Fibroblast of skin of right biceps (primary cell): ENCODE measurements at regions not wholly inside any gene's neighbourhood (a gene's known extent, or its start where the extent isn't known, plus 50 kb on each side); places are given as distances from the start of the nearest gene placed in this dataset.
A peak's percentile ranks its signal among the peaks of the same experiment; 100 is the strongest.

Source experiments
- DNase-seq: peaks from one replicate; pipeline ENCODE4 v3.0.0-alpha.2; 2013

DNA sequence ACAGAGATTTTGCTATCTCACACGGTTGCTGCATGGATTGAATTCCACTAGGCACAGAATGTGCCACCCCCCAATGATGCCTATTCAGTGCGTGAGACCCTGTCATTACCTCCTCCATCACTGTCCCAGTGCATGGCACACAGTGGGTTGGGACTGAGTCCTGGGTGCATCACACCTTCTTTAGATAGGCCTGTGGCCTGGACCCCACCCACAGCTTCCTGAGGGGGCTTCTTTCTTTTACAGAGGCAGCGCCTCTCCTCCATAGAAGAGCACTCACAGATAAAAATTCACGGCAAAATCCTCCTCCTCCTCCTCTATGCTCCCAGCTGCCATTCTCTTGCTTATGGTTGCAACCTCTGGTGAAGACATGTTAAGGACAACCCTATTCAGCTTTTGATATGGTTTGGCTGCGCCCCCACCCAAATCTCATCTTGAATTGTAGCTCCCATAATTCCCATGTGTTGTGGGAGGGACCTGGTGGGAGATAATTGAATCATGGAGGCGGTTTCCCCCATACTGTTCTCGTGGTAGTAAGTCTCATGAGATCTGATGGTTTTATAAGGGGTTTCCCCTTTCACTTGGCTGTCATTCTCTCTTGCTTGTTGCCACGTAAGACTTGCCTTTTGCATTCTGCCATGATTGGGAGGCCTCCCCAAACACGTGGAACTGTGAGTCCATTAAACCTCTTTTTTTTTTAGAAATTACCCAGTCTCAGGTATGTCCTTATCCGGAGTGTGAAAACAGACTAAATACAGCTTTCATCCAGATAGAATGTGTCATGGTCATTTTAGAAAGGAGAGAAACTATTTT lies 147.6 kb downstream of the KLF13 start:
- no peak for DNase-seq

GRCh38 chr15:31476236-31476810 lies 149.7 kb downstream of the KLF13 start:
- no peak for DNase-seq

- no peak for DNase-seq
Observed at GRCh38 chr15:31476866-31477265, 150.2 kb downstream of the KLF13 start.

GRCh38 chr15:31477301-31477700 lies 150.7 kb downstream of the KLF13 start:
- no peak for DNase-seq

GRCh38 chr15:31477851-31478701 lies 151.4 kb downstream of the KLF13 start:
- no peak for DNase-seq

DNA sequence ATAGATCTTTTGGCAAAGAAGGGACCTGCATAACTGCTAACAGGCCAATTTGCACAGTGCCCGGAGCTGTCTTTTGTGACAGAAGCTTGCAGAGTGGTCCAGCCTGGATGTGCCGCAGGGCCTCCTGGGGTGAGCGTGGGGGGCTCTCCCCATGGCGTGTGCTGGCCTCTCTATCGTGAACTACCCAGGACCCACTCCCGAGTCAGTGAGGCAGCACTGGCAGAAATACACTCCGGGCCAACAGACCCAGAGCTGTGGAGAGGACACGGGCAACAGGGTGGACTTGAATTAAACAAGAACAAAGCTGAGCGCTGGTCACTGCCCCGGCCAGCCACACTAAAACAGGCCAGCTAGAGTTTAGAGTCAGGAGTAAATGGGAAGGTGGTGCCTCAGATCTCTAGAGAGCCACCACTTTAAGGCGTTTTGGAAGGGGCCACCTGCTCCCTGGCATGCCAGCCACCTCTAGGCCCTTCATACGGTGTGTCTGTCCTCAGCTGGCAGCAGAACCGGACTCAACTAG lies 152.1 kb downstream of the KLF13 start:
- DNase-seq = no peak

- no peak for DNase-seq
Observed at GRCh38 chr15:31480356-31481025, 153.9 kb downstream of the KLF13 start.

DNA sequence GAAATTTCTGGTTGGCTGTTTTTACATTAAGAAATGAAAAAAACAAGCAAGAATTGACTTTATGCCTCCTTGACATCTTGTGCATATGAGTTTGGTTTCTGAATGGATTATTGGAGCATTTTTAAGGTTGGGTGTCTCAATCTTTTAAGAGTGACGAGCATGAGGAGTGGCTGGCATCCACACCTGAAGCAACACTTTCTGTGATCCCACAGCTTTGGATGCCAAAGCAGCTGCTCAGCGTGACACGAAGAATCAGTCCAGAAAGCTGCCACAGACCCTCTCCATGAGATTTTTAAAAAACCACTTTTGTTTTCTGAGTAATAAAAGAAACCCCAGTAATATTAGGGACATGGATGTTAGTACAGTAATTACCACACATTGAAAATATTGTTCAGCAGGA lies 154.5 kb downstream of the KLF13 start:
- no peak for DNase-seq

DNA sequence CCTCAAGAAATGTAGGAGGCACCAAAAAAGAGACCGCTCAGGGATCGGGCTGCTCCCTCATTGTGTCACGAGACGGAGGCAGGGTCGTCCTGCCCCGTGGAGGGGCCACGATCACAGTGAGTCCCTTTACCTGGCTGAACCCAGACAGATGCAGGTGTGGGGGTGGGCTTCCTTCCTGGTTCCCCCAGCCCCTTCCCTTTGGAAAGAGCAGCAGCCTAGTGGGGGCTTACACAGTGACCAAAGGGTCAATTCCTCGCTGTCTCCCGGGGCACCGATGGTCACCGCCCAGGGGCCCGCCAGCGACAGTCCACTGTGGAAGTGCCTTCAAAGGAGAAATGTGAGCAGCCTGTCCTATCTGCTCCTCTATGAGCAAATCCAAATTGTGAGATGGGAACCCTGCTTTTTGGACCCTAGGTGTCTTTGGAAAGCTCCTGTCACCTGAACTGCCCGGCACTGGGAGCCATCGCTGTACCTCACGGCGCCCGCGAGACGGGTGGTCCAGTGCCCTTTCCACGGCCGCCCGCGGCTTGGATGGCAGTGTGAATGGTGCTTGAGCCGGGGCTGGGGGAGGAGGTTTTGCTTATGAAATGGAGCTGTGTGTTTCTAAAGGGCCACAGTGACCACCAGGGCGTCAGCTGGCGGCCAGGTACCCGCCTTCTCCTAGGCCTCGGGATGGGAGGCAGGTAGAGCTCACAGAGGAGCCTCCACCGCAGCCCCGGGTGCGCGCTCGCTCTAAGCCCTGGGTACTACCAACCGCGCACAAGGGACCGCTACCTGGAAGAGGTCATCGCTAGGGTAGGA lies 155.7 kb downstream of the KLF13 start:
- no peak for DNase-seq

DNA sequence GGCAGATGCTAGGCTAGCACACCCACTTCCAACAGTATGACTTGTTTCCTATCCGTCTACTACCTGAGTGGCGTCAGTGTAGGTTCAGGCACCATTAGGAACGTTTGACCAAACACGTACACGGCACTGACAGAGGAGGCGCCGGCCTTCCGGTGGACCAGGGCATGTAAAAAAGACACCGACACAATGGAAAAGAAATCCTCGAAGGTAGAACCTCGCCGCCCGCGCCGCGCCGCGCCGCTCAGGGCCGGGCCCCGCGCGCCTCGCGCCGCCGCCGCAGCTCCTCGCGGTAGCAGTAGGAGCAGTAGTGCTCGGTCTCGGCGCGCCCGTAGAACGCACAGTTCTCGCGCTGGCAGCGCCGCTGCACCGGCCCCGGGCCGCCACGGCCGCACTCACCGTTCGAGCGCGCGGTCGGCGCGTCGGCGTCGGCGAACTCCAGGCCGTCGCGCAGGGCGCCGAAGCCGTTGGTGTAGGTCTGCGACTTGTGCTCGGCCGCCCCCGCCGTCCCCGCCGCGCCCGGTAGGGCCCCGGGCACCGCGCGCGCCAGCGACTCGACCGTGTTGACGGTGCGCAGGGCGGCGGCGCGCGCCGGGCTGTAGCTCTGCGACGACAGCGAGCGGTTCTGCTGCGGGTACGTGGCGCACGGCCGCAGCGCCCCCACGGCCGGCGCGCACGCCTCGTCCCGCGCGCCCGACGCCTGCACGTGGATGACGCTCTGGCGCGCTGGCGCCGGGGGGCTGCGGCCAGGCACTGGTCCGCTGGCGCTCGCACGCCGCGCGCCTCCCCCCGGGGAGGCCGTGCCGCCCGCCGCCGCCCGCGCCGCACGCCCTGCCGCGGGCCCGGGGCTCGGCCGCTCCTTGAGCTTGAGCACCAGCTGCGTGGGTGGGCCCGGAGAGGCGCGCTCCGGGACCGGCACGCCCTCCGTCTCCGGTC lies 156.7 kb downstream of the KLF13 start:
- DNase-seq = peak; percentile 31

DNA sequence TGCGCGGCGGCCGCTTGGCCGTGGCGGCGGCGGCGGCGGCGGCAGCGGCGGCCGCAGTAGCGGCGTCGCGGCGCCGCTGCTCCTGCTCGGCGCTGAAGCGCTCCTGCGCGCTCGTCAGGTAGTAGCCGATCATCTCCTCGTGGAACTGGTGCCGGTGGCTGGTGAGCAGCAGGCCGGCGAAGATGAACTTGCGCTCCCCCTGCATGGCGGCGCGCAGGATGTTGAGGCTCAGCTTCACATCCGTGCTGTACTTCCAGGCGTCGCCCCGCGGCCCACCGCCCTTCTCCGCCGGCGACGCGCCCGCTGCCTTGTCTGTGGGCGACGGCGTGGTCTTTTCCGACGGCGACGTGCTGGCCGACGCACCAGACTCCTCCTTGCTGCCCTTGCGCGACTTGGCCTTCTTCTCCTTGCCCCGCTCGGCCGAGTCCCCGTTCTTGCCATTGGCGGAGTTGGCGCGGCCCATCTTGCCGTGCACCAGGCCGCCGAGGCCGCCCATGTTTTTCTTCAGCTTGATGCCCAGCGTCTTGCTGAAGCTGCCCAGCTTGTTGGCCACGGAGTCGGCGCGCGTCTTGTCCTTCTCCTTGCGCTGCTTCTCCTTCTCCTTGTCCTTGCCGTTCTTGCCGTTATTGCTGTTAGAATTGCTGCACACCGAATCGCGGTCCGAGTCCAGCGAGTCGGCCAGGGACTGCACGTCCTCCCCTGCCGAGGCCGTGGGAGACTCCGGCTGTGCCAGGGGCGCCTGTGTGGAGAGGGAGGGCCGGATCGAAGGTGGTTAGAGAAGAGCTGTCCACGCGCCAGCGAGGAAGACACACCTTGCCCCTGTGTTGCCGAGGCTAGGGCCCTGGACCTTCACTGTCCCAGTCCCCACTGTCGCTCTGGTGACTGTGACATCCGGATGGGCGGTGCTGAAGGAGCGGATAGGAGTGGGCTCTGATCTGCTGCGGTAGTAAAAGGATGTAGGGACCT lies 157.6 kb downstream of the KLF13 start:
- no peak for DNase-seq

GRCh38 chr15:31484986-31485385 lies 158.4 kb downstream of the KLF13 start:
- DNase-seq = no peak

GRCh38 chr15:31485431-31485830 lies 158.8 kb downstream of the KLF13 start:
- DNase-seq = no peak

- DNase-seq = no peak
Observed at GRCh38 chr15:31485911-31486461, 159.4 kb downstream of the KLF13 start.

GRCh38 chr15:31486506-31486905 lies 159.9 kb downstream of the KLF13 start:
- no peak for DNase-seq

GRCh38 chr15:31486906-31487695 lies 160.5 kb downstream of the KLF13 start:
- DNase-seq = no peak

DNA sequence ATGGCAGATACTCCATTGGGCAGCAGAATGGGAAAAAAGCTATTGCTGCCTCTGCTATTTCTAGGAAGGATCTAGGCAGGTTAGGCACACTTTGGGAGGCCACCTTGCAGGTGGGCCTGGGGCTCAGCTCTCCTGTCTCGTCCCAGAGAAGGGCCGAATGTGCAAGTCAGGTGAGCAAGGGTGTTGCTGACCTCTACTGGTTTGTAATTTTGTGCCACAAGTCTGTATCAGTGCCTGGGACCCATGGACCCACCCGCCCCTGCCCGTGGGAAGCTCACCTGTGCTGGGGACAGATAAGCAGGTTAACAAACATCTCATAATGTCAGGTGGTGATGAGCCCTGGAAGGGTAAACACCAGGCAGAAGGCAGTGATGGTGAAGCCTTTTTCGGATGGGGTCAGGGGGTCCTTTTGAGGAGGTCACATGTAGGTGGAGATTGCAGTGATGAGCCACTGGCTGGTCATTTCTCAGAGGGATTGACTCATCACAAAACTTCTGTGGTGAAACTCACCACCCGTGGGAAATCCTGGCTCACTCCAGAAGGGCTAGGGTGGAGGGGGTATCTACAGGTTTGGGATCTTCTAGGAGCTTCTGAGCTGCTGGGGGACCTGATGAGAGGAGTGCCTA lies 161.3 kb downstream of the KLF13 start:
- peak; percentile 28 for DNase-seq
